ENCODE measurements at regions not wholly inside any gene's neighbourhood (a gene's known extent, or its start where the extent isn't known, plus 50 kb on each side); places are given as distances from the start of the nearest gene placed in this dataset.
A peak's percentile ranks its signal among the peaks of the same experiment; 100 is the strongest.

GRCh38 chr15:61753018-61753710 is 307.1 kb downstream of the VPS13C start:
- intact Hi-C loops (cut with DNase I): no loop called here
- WGBS: 92% methylated on average over 6 of the region's 6 CpGs
- no peaks in the 10 kb centered on the region for H3K9me3 ChIP-seq

DNA sequence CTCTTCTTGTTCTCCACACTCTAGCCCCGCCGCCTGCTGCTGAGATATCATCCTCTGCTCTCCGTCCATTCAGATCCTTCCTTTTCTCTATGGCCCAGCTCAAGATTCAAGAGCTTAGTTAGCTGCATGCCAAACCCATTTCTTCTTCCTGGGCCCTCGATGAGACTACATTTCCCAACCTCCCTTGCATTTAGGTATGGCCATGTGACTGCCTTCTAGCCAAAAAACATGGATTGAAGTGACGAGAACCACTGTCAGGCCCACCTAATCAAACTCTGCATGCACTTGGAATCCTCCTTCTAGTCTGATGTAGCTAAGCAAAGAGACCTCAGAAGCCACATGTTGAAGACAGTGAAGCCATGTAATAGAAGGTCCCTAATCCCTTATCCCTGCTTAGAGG is 308.2 kb downstream of the VPS13C start:
- H3K9me3 ChIP-seq: no peaks in the 10 kb centered on the region
- no peak for DNase-seq (ENCODE audit: low spot score)
- no peaks in the 10 kb centered on the region for H3K36me3 ChIP-seq
- H3K4me1 ChIP-seq (replicated peaks): peaks cover 9% of the 10 kb centered on the region
- H3K27ac ChIP-seq: no peak overlapping the region
- intact Hi-C loops (cut with DNase I): no loop called here
- TF ChIP-seq POLR2AphosphoS5 (IDR thresholded peaks at IDR 0.05): no peak
- no peak for TF ChIP-seq POLR2A (IDR thresholded peaks at IDR 0.05)
- no peak for TF ChIP-seq CTCF (IDR thresholded peaks at IDR 0.05)
- WGBS: 82% methylated on average over 5 of the region's 5 CpGs
- H3K4me3 ChIP-seq: no peak overlapping the region
- no peaks in the 10 kb centered on the region for H3K27me3 ChIP-seq (replicated peaks; ENCODE audit: insufficient read depth)

More at GRCh38 chr15:61753018-61753710, 307.1 kb downstream of the VPS13C start:
- DNase-seq (ENCODE audit: low spot score): no peak
- Histone ChIP-seq H3K36me3 (no peaks in the 10 kb centered on the region), H3K4me1 (replicated peaks) (peaks cover 9% of the 10 kb centered on the region), H3K27ac (no peak overlapping the region), H3K27me3 (replicated peaks; ENCODE audit: insufficient read depth) (no peaks in the 10 kb centered on the region), H3K4me3 (no peak overlapping the region)
- TF ChIP-seq CTCF (IDR thresholded peaks at IDR 0.05) (no peak), POLR2A (IDR thresholded peaks at IDR 0.05) (no peak), POLR2AphosphoS5 (IDR thresholded peaks at IDR 0.05) (no peak)

GRCh38 chr15:61750271-61751084 is 309.8 kb downstream of the VPS13C start:
- TF ChIP-seq POLR2A (IDR thresholded peaks at IDR 0.05): no peak
- TF ChIP-seq POLR2AphosphoS5 (IDR thresholded peaks at IDR 0.05): peak; percentile 83
- Histone ChIP-seq H3K27me3 (replicated peaks; ENCODE audit: insufficient read depth) (no peaks in the 10 kb centered on the region), H3K36me3 (no peaks in the 10 kb centered on the region), H3K4me3 (no peak overlapping the region), H3K4me1 (replicated peaks) (peaks cover 9% of the 10 kb centered on the region), H3K27ac (peak overlapping the region; percentile 2 to 24), H3K9me3 (no peaks in the 10 kb centered on the region)
- intact Hi-C loops (cut with DNase I): no loop called here
- DNase-seq (ENCODE audit: low spot score): peak; percentile 94
- WGBS: 41% methylated on average over 15 of the region's 15 CpGs

DNA sequence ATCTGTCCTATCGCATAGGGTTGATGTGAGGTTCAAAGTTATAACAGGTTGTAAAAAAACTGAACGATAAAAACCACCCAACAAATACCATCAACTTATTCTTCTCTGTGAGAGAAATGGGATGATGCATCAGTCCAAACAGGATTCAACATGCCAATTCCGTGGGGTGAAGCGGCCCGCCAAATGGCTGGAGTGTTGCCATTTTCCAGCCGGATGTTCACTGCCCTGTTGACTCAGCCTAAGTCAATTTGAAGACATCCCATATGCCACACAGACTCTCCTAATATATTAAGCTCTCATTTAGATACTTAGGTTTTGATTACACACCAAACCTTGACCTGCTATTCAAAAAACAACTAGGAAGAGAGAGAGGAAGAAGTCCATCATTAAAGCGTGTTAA is 311.1 kb downstream of the VPS13C start:
- peak; percentile 59 for DNase-seq (ENCODE audit: low spot score)
- Histone ChIP-seq H3K27me3 (replicated peaks; ENCODE audit: insufficient read depth) (no peaks in the 10 kb centered on the region), H3K9me3 (no peaks in the 10 kb centered on the region), H3K4me3 (no peak overlapping the region), H3K27ac (no peak overlapping the region), H3K4me1 (replicated peaks) (peaks cover 9% of the 10 kb centered on the region), H3K36me3 (no peaks in the 10 kb centered on the region)
- TF ChIP-seq POLR2AphosphoS5 (IDR thresholded peaks at IDR 0.05) (no peak), CTCF (IDR thresholded peaks at IDR 0.05) (no peak), POLR2A (IDR thresholded peaks at IDR 0.05) (no peak)
- WGBS: 47% methylated on average over 7 of the region's 7 CpGs
- intact Hi-C loops (cut with DNase I): no loop called here

- H3K27me3 ChIP-seq (replicated peaks; ENCODE audit: insufficient read depth): no peaks in the 10 kb centered on the region
- no peak for DNase-seq (ENCODE audit: low spot score)
- no peaks in the 10 kb centered on the region for H3K36me3 ChIP-seq
- 83% methylated on average over 2 of the region's 2 CpGs for WGBS
- intact Hi-C loops (cut with DNase I): no loop called here
- TF ChIP-seq POLR2AphosphoS5 (IDR thresholded peaks at IDR 0.05) (no peak), POLR2A (IDR thresholded peaks at IDR 0.05) (no peak), CTCF (IDR thresholded peaks at IDR 0.05) (no peak)
- H3K4me1 ChIP-seq (replicated peaks): peaks cover 9% of the 10 kb centered on the region
- H3K4me3 ChIP-seq: no peak overlapping the region
- no peaks in the 10 kb centered on the region for H3K9me3 ChIP-seq
- H3K27ac ChIP-seq: no peak overlapping the region
Measured at GRCh38 chr15:61748529-61748928, 311.7 kb downstream of the VPS13C start.
